Testis (tissue), 2 donors: ENCODE measurements at regions not wholly inside any gene's neighbourhood (a gene's known extent, or its start where the extent isn't known, plus 50 kb on each side); places are given as distances from the start of the nearest gene placed in this dataset.

ENCODE experiments used
- DNase-seq: peaks from one replicate; pipeline ENCODE4 v3.0.0-alpha.2; 2019
- H3K27ac ChIP-seq, 2 donors: fragments of 200-600 bp; sonication (generic); one replicate each; pipeline ENCODE4 v1.5.1; 2019
- H3K27me3 ChIP-seq: fragments of 200-600 bp; sonication (generic); one replicate; pipeline ENCODE4 v1.5.1; 2019
- H3K36me3 ChIP-seq: fragments of 200-600 bp; sonication (generic); one replicate; pipeline ENCODE4 v1.5.1; 2017; ENCODE audit warnings: low read depth; ENCODE audit errors: missing control alignments
- H3K4me1 ChIP-seq: fragments of 200-600 bp; sonication (generic); one replicate; pipeline ENCODE4 v1.5.1; 2019
- H3K4me3 ChIP-seq, 2 donors: fragments of 200-600 bp; sonication (generic); one replicate each; pipeline ENCODE4 v1.5.1; 2017 to 2019
- H3K9me3 ChIP-seq: fragments of 200-600 bp; sonication (generic); one replicate; pipeline ENCODE4 v1.5.1; 2017
- CTCF ChIP-seq, 3 experiments: fragments of 450-650 bp in 2 of 3; fragments of 200-600 bp in 1 of 3; sonication (generic) in 1 of 3; IDR thresholded peaks; one replicate each; pipeline ENCODE4 v1.5.1; 2016 to 2019; ENCODE audit warnings: antibody characterized with exemption in 3 of 3, mild to moderate bottlenecking in 2 of 3, moderate library complexity in 1 of 3
- POLR2A ChIP-seq: fragments of 450-650 bp; IDR thresholded peaks from one replicate; pipeline ENCODE4 v1.6.1; 2017; ENCODE audit warnings: antibody characterized with exemption, mild to moderate bottlenecking, moderate library complexity
- WGBS, 2 donors: methylation state at CpG; one replicate each; pipeline ENCODE4 v1.1.5; 2018; 5-methylcytosine and 5-hydroxymethylcytosine counted together
- intact Hi-C: fragments of 100-400 bp; cut with DNase I; formaldehyde crosslinking; loops from one replicate; pipeline ENCODE4 v1.15.1; 2023; ENCODE audit warnings: low total_unique reads

- WGBS, 2 donors = 90 to 94% methylated on average over 20 of the region's 20 CpGs
- intact Hi-C loops = no loop called here
- Histone ChIP-seq H3K27me3 (no peaks in the 10 kb centered on the region), H3K27ac (no peak overlapping the region), H3K36me3 (no peaks in the 10 kb centered on the region), H3K9me3 (no peaks in the 10 kb centered on the region), H3K4me3 (no peak overlapping the region), H3K4me1 (peaks cover 16% of the 10 kb centered on the region)
- DNase-seq = no peak
- TF ChIP-seq CTCF (IDR thresholded peaks at IDR 0.05) (no peak), POLR2A (no peak)
These were observed 254.0 kb downstream of the TOMM20 start for GRCh38 chr1:234874291-234875288.

- intact Hi-C loops = no loop called here
- Histone ChIP-seq H3K27me3 (no peaks in the 10 kb centered on the region), H3K27ac (no peak overlapping the region), H3K36me3 (no peaks in the 10 kb centered on the region), H3K4me3 (no peak overlapping the region), H3K9me3 (no peaks in the 10 kb centered on the region), H3K4me1 (peaks cover 9% of the 10 kb centered on the region)
- TF ChIP-seq POLR2A = no peak
- no peak for TF ChIP-seq CTCF (IDR thresholded peaks at IDR 0.05)
- no peak for DNase-seq
- WGBS, 2 donors = 84 to 87% methylated on average over 6 of the region's 6 CpGs
These were observed 256.8 kb downstream of the TOMM20 start for GRCh38 chr1:234871710-234872271.

- no peaks in the 10 kb centered on the region for H3K27me3 ChIP-seq
- TF ChIP-seq CTCF (IDR thresholded peaks at IDR 0.05) (no peak), POLR2A (no peak)
- no peaks in the 10 kb centered on the region for H3K36me3 ChIP-seq
- H3K4me3 ChIP-seq = no peak overlapping the region
- intact Hi-C loops = no loop called here
- peaks cover 4% of the 10 kb centered on the region for H3K4me1 ChIP-seq
- H3K9me3 ChIP-seq = no peaks in the 10 kb centered on the region
- H3K27ac ChIP-seq = no peak overlapping the region
- DNase-seq = no peak
- WGBS, 2 donors = 87 to 91% methylated on average over 10 of the region's 10 CpGs
These were observed 257.5 kb downstream of the TOMM20 start for GRCh38 chr1:234871039-234871709.

DNA sequence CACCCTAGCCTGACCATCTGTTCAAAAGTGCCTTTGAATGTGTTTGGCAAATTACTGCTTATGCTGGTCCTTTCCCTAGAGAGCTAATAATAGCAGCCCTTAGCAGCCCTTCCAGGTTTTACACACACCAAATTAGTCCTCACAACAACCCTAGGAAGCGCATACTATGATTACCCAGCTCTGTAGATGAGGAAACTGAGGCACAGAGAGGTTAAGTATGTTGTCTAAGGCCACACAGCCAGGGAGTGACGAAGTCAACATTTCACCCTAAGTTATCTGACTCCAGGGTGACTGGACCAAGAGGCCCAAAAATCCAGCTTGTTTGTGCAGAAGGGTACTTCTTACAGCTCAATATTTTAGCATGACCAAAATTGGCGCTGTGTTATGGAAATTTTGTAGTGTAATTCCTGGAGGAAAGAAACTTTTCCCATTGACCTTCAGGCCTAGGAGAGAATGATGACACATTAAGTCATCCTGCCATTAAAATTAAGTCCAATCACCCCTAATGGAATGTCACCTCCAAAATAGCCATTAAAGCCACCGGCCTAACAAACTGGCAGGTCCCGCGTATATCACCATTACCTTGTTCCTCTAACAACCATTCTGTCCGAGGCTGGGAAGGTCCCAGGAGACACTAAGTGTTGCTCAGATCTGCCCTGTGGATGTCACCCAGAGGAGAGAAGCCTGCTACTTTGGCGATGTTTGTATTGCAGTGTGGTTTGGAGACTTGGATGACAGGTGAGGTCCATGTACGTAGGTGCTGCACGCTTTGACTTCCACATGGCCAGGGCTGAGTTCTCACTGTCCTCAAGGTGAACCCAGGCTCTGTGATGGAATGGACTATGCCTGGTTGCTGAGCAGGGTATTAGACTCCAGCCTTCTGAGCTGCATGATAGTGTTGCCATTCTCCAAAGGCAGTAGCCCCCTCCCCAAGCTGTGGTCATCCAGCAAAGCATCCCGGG is 258.3 kb downstream of the TOMM20 start:
- Histone ChIP-seq H3K27me3 (no peaks in the 10 kb centered on the region), H3K9me3 (no peaks in the 10 kb centered on the region), H3K4me3 (no peak overlapping the region), H3K27ac (no peak overlapping the region), H3K4me1 (no peaks in the 10 kb centered on the region), H3K36me3 (no peaks in the 10 kb centered on the region)
- no peak for DNase-seq
- TF ChIP-seq CTCF (IDR thresholded peaks at IDR 0.05) (no peak), POLR2A (no peak)
- intact Hi-C loops = no loop called here
- WGBS, 2 donors = 88 to 91% methylated on average over 10 to 11 of the region's 11 CpGs
